WTC11 (cell line): ENCODE measurements at regions not wholly inside any gene's neighbourhood (a gene's known extent, or its start where the extent isn't known, plus 50 kb on each side); places are given as distances from the start of the nearest gene placed in this dataset.

Experiments used
- ATAC-seq: fragments of 200-7000 bp; cut with Tn5 transposase; 2 replicates; pipeline ENCODE4 v1.10.0; 2021; ENCODE audit warnings: mild to moderate bottlenecking, moderate library complexity
- CTCF ChIA-PET: fragments of 300-600 bp; sonication (Branson Sonifier 250); formaldehyde crosslinking; loops from one replicate; lab custom pipeline; 2021; ENCODE audit warnings: antibody characterized with exemption; lab: Charles Lee
- POLR2A ChIA-PET: fragments of 350-600 bp; sonication (Branson Sonifier 250); formaldehyde crosslinking; loops from one replicate; lab custom pipeline; 2021; ENCODE audit warnings: antibody characterized with exemption; lab: Charles Lee
- DNase-seq: peaks from one replicate; pipeline ENCODE4 v3.0.0; 2021; ENCODE audit warnings: low spot score
- H3K27ac Mint-ChIP-seq: 2 replicates; pipeline ENCODE4 v1.8.0; 2021; ENCODE audit warnings: mixed read lengths
- H3K27me3 Mint-ChIP-seq: 2 replicates; pipeline ENCODE4 v1.8.0; 2021; ENCODE audit warnings: low read depth, mild to moderate bottlenecking, moderate library complexity, mixed read lengths
- H3K36me3 Mint-ChIP-seq: 2 replicates; pipeline ENCODE4 v1.8.0; 2021; ENCODE audit warnings: mixed read lengths
- H3K4me1 Mint-ChIP-seq: 2 replicates; pipeline ENCODE4 v1.8.0; 2022; ENCODE audit warnings: mixed read lengths
- H3K4me3 Mint-ChIP-seq: 2 replicates; pipeline ENCODE4 v1.8.0; 2021; ENCODE audit warnings: mild to moderate bottlenecking, moderate library complexity, mixed read lengths
- H3K9me3 Mint-ChIP-seq: 2 replicates; pipeline ENCODE4 v1.8.0; 2021; ENCODE audit warnings: mixed read lengths
- ARID4B ChIP-seq: sonication (generic); formaldehyde crosslinking; IDR thresholded peaks from 2 replicates; pipeline ENCODE4 v1.8.0; 2023; ENCODE audit warnings: missing genetic modification reagents, mild to moderate bottlenecking, borderline replicate concordance
- ATF2 ChIP-seq: sonication (generic); formaldehyde crosslinking; IDR thresholded peaks from 2 replicates; pipeline ENCODE4 v1.8.1; 2022; ENCODE audit warnings: low read depth, missing genetic modification reagents, borderline replicate concordance
- CREM ChIP-seq: sonication (generic); formaldehyde crosslinking; IDR thresholded peaks from 2 replicates; pipeline ENCODE4 v1.8.1; 2022; ENCODE audit warnings: mild to moderate bottlenecking, missing genetic modification reagents, moderate library complexity
- ELF4 ChIP-seq: sonication (generic); formaldehyde crosslinking; IDR thresholded peaks from 2 replicates; pipeline ENCODE4 v1.8.1; 2022; ENCODE audit warnings: low read depth, mild to moderate bottlenecking, moderate library complexity, missing genetic modification reagents
- EMX1 ChIP-seq: fragments of 250-450 bp; sonication (Bioruptor Pico); IDR thresholded peaks from 2 replicates; pipeline ENCODE4 v1.8.0; 2021; ENCODE audit warnings: mild to moderate bottlenecking
- KAT7 ChIP-seq: sonication (generic); formaldehyde crosslinking; IDR thresholded peaks from 2 replicates; pipeline ENCODE4 v1.8.1; 2023; ENCODE audit warnings: missing genetic modification reagents, mild to moderate bottlenecking, borderline replicate concordance
- MXD4 ChIP-seq: fragments of 250-450 bp; sonication (Bioruptor Pico); IDR thresholded peaks from 2 replicates; pipeline ENCODE4 v1.8.0; 2021; ENCODE audit warnings: mild to moderate bottlenecking, moderate library complexity, borderline replicate concordance
- MYBL2 ChIP-seq: sonication (generic); formaldehyde crosslinking; IDR thresholded peaks from 2 replicates; pipeline ENCODE4 v1.8.1; 2023; ENCODE audit warnings: mild to moderate bottlenecking, moderate library complexity, missing genetic modification reagents
- NR1H2 ChIP-seq: sonication (generic); formaldehyde crosslinking; IDR thresholded peaks from 2 replicates; pipeline ENCODE4 v1.9.0; 2021; ENCODE audit warnings: mild to moderate bottlenecking, moderate library complexity, missing genetic modification reagents
- NR2C2 ChIP-seq: sonication (generic); formaldehyde crosslinking; IDR thresholded peaks from 2 replicates; pipeline ENCODE4 v1.8.0; 2022; ENCODE audit warnings: mild to moderate bottlenecking, missing genetic modification reagents
- PRRX2 ChIP-seq: fragments of 250-450 bp; sonication (Bioruptor Pico); IDR thresholded peaks from 2 replicates; pipeline ENCODE4 v1.8.0; 2021; ENCODE audit warnings: mild to moderate bottlenecking
- SMAD4 ChIP-seq: sonication (generic); formaldehyde crosslinking; IDR thresholded peaks from 2 replicates; pipeline ENCODE4 v1.8.0; 2022; ENCODE audit warnings: mild to moderate bottlenecking, missing genetic modification reagents
- TP53 ChIP-seq: sonication (generic); formaldehyde crosslinking; IDR thresholded peaks from 2 replicates; pipeline ENCODE4 v1.8.1; 2023; ENCODE audit warnings: mild to moderate bottlenecking, missing genetic modification reagents
- USF2 ChIP-seq: sonication (generic); formaldehyde crosslinking; IDR thresholded peaks from 2 replicates; pipeline ENCODE4 v1.8.1; 2023; ENCODE audit warnings: mild to moderate bottlenecking, missing genetic modification reagents, moderate library complexity
- ZNF219 ChIP-seq: sonication (generic); formaldehyde crosslinking; IDR thresholded peaks from 2 replicates; pipeline ENCODE4 v1.8.0; 2023; ENCODE audit warnings: missing genetic modification reagents, mild to moderate bottlenecking, borderline replicate concordance
- ZNF396 ChIP-seq: fragments of 250-450 bp; sonication (Bioruptor Pico); IDR thresholded peaks from 2 replicates; pipeline ENCODE4 v1.8.0; 2021; ENCODE audit warnings: mild to moderate bottlenecking, moderate library complexity, borderline replicate concordance
- ZNF416 ChIP-seq: fragments of 250-450 bp; sonication (Bioruptor Pico); IDR thresholded peaks from 2 replicates; pipeline ENCODE4 v1.9.0; 2021; ENCODE audit warnings: mild to moderate bottlenecking, inconsistent platforms
- ZNF512 ChIP-seq: sonication (generic); formaldehyde crosslinking; IDR thresholded peaks from 2 replicates; pipeline ENCODE4 v1.8.1; 2022; ENCODE audit warnings: missing genetic modification reagents, borderline replicate concordance
- ZNF532 ChIP-seq: fragments of 250-450 bp; sonication (Bioruptor Pico); IDR thresholded peaks from 2 replicates; pipeline ENCODE4 v1.9.0; 2021; ENCODE audit warnings: mild to moderate bottlenecking, borderline replicate concordance
- ZSCAN18 ChIP-seq: fragments of 250-450 bp; sonication (Bioruptor Pico); IDR thresholded peaks from 2 replicates; pipeline ENCODE4 v2.1.2; 2022; ENCODE audit warnings: mild to moderate bottlenecking, moderate library complexity

GRCh38 chr4:58871509-58871908, 1761.3 kb upstream of the IGFBP7 start:
- no peak overlapping the region for H3K4me3 Mint-ChIP-seq
- H3K27ac Mint-ChIP-seq = no peak overlapping the region
- ChIA-PET POLR2A (no interaction called here), CTCF (no interaction called here)
- no peaks in the 10 kb centered on the region for H3K4me1 Mint-ChIP-seq
- ATAC-seq = no peak
- peaks cover 6% of the 10 kb centered on the region; the same call in 1 of the 2 replicates for H3K9me3 Mint-ChIP-seq
- no peak for TF ChIP-seq SMAD4 (CRISPR knock-in tag)
- no peak for TF ChIP-seq ATF2 (CRISPR knock-in tag)
- TF ChIP-seq MXD4 (CRISPR knock-in tag) = no peak
- TF ChIP-seq NR2C2 (CRISPR knock-in tag) = no peak
- no peak for TF ChIP-seq ZNF512 (CRISPR knock-in tag)
- TF ChIP-seq ZNF219 (CRISPR knock-in tag) = no peak
- no peak for TF ChIP-seq ELF4 (CRISPR knock-in tag)
- no peak for TF ChIP-seq USF2 (CRISPR knock-in tag)
- TF ChIP-seq ZNF416 (CRISPR knock-in tag) = no peak
- no peak for TF ChIP-seq ZNF532
- no peak for TF ChIP-seq MYBL2 (CRISPR knock-in tag)
- TF ChIP-seq KAT7 (CRISPR knock-in tag) = no peak
- no peak for TF ChIP-seq EMX1
- no peak for TF ChIP-seq CREM (CRISPR knock-in tag)
- TF ChIP-seq NR1H2 = no peak
- no peak for TF ChIP-seq ZNF396 (CRISPR knock-in tag)
- TF ChIP-seq PRRX2 (CRISPR knock-in tag) = no peak
- TF ChIP-seq TP53 (CRISPR knock-in tag) = no peak
- no peak for TF ChIP-seq ZSCAN18 (CRISPR knock-in tag)
- no peak for TF ChIP-seq ARID4B (CRISPR knock-in tag)
- DNase-seq = no peak
- H3K27me3 Mint-ChIP-seq = no peaks in the 10 kb centered on the region
- H3K36me3 Mint-ChIP-seq = no peaks in the 10 kb centered on the region
